ENCODE measurements at regions not wholly inside any gene's neighbourhood (a gene's known extent, or its start where the extent isn't known, plus 50 kb on each side); places are given as distances from the start of the nearest gene placed in this dataset.

- no peak for DNase-seq
- no peaks in the 10 kb centered on the region for H3K36me3 ChIP-seq
- H3K4me1 ChIP-seq: no peaks in the 10 kb centered on the region
- no peaks in the 10 kb centered on the region for H3K9me3 ChIP-seq
- intact Hi-C loops (cut with DNase I; ENCODE audit: low total_unique reads): no loop called here
- TF ChIP-seq POLR2AphosphoS5 (IDR thresholded peaks at IDR 0.05): no peak
- TF ChIP-seq POLR2A (IDR thresholded peaks at IDR 0.05): no peak
- TF ChIP-seq CTCF (IDR thresholded peaks at IDR 0.05 in 8 of 11, conservative IDR thresholded peaks at IDR 0.05 in 3 of 11): no peak
- H3K27me3 ChIP-seq (replicated peaks in 1 of 7): no peaks in the 10 kb centered on the region
- H3K4me3 ChIP-seq: no peak overlapping the region
- no peak overlapping the region for H3K27ac ChIP-seq
- 73 to 79% (median 76%) methylated on average over 4 of the region's 4 CpGs for WGBS, 5 donors
These were observed 512.3 kb upstream of the RAG2 start for GRCh38 chr11:37110385-37110784.

- no peak overlapping the region for H3K27ac ChIP-seq
- DNase-seq: no peak
- TF ChIP-seq POLR2A (IDR thresholded peaks at IDR 0.05): no peak
- no peak for TF ChIP-seq POLR2AphosphoS5 (IDR thresholded peaks at IDR 0.05)
- TF ChIP-seq CTCF (IDR thresholded peaks at IDR 0.05 in 8 of 11, conservative IDR thresholded peaks at IDR 0.05 in 3 of 11): no peak
- H3K4me3 ChIP-seq: no peak overlapping the region
- H3K27me3 ChIP-seq (replicated peaks in 1 of 7): no peaks in the 10 kb centered on the region
- H3K4me1 ChIP-seq: no peaks in the 10 kb centered on the region
- no peaks in the 10 kb centered on the region for H3K9me3 ChIP-seq
- H3K36me3 ChIP-seq: no peaks in the 10 kb centered on the region
- intact Hi-C loops (cut with DNase I; ENCODE audit: low total_unique reads): no loop called here
These were observed 511.2 kb upstream of the RAG2 start for GRCh38 chr11:37109286-37109585.

DNA sequence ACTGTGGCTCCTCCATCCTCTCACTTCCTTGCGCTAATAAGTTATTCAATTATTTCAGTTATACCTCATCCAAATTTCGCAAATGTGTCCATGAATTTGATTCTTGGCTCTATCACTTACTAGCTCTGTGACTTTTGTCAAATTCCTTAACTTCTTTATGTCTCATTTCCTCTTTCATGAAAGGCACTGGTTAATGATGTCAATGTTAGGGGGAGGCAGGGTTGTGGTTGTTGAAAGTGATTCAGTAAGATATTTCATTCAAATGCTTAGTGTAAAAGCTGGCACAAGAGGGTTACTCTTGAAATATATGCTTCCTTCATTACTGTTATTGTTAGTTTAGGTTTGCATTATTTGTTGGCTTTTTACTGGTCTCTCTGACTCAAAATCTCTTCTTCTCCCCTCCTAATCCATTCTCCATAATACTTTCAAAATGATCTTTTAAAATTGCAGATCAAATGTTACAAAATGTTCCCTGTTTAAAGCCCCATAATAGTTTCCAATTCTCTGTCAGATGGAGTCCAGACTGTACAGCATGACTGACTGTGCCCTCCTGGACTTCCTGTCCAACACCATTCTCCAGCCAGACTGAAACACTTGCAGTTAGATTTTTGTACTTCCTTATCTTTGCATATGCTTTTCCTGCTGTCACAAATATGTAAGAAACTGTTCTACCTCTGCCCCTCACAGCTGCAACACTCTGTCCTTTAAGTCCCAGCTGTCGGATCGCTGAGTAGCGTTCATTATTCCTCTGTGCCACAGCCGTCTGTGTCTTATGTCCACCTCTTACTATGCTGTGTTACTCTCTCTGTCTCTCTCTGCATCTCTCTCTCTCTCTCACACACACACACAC lies 510.6 kb upstream of the RAG2 start:
- Histone ChIP-seq H3K4me1 (no peaks in the 10 kb centered on the region), H3K27me3 (replicated peaks in 1 of 7) (no peaks in the 10 kb centered on the region), H3K4me3 (no peak overlapping the region), H3K9me3 (no peaks in the 10 kb centered on the region), H3K27ac (no peak overlapping the region), H3K36me3 (no peaks in the 10 kb centered on the region)
- no peak for TF ChIP-seq POLR2A (IDR thresholded peaks at IDR 0.05)
- TF ChIP-seq POLR2AphosphoS5 (IDR thresholded peaks at IDR 0.05): no peak
- TF ChIP-seq CTCF (IDR thresholded peaks at IDR 0.05 in 8 of 11, conservative IDR thresholded peaks at IDR 0.05 in 3 of 11): no peak
- WGBS, 5 donors: 15 to 73% (median 49%) methylated on average over 6 of the region's 6 CpGs
- intact Hi-C loops (cut with DNase I; ENCODE audit: low total_unique reads): no loop called here
- no peak for DNase-seq

- intact Hi-C loops (cut with DNase I; ENCODE audit: low total_unique reads): no loop called here
- Histone ChIP-seq H3K27me3 (replicated peaks in 1 of 7) (no peaks in the 10 kb centered on the region), H3K36me3 (no peaks in the 10 kb centered on the region), H3K4me1 (no peaks in the 10 kb centered on the region), H3K9me3 (no peaks in the 10 kb centered on the region), H3K27ac (no peak overlapping the region), H3K4me3 (no peak overlapping the region)
- TF ChIP-seq POLR2A (IDR thresholded peaks at IDR 0.05) (no peak), POLR2AphosphoS5 (IDR thresholded peaks at IDR 0.05) (no peak), CTCF (IDR thresholded peaks at IDR 0.05 in 8 of 11, conservative IDR thresholded peaks at IDR 0.05 in 3 of 11) (no peak)
- 73 to 84% (median 77%) methylated on average over 4 of the region's 4 CpGs for WGBS, 5 donors
- DNase-seq: no peak
These were observed 509.8 kb upstream of the RAG2 start for GRCh38 chr11:37107831-37108230.

All from spleen (tissue), 11 donors.